OCI-LY1 (cell line): ENCODE measurements at regions not wholly inside any gene's neighbourhood (a gene's known extent, or its start where the extent isn't known, plus 50 kb on each side); places are given as distances from the start of the nearest gene placed in this dataset.
A peak's percentile ranks its signal among the peaks of the same experiment; 100 is the strongest.

ENCODE experiments used
- H2AFZ ChIP-seq: fragments of 200-600 bp; sonication (generic), shearing (Covaris generic); 2 replicates; pipeline ENCODE4 v1.6.0; 2014; ENCODE audit warnings: antibody characterized with exemption, mild to moderate bottlenecking, low read length
- H3F3A ChIP-seq: fragments of 200-600 bp; sonication (generic), shearing (Covaris generic); 2 replicates; pipeline ENCODE4 v1.6.0; 2014; ENCODE audit warnings: mild to moderate bottlenecking, antibody characterized with exemption, low read length, moderate library complexity; ENCODE audit not compliant: insufficient read depth
- H3K27ac ChIP-seq: fragments of 200-600 bp; sonication (generic); 2 replicates; pipeline ENCODE4 v1.5.1; 2014; ENCODE audit warnings: low read length, mixed run types, mild to moderate bottlenecking, low read depth; ENCODE audit not compliant: poor library complexity, severe bottlenecking
- H3K27me3 ChIP-seq: fragments of 200-600 bp; sonication (generic); 2 replicates; pipeline ENCODE4 v1.6.0; 2014; ENCODE audit warnings: antibody characterized with exemption, mild to moderate bottlenecking, low read length, moderate library complexity; ENCODE audit not compliant: insufficient read depth
- H3K36me3 ChIP-seq: fragments of 200-600 bp; sonication (generic); 2 replicates; pipeline ENCODE4 v1.6.1; 2014; ENCODE audit warnings: mild to moderate bottlenecking, antibody characterized with exemption, low read length, moderate library complexity, mixed read lengths; ENCODE audit not compliant: insufficient read depth
- H3K4me1 ChIP-seq: fragments of 200-600 bp; sonication (generic); 2 replicates; pipeline ENCODE4 v1.5.1; 2014; ENCODE audit warnings: mild to moderate bottlenecking, low read length, moderate library complexity; ENCODE audit not compliant: insufficient read depth, severe bottlenecking
- H3K4me2 ChIP-seq: fragments of 200-600 bp; sonication (generic), shearing (Covaris generic); 2 replicates; pipeline ENCODE4 v1.6.1; 2014; ENCODE audit warnings: low read length
- H3K4me3 ChIP-seq: fragments of 200-600 bp; sonication (generic); 2 replicates; pipeline ENCODE4 v1.5.1; 2014; ENCODE audit warnings: low read length, low read depth, mild to moderate bottlenecking, mixed read lengths; ENCODE audit not compliant: poor library complexity, severe bottlenecking
- H3K79me2 ChIP-seq: fragments of 200-600 bp; shearing (Covaris generic); 2 replicates; pipeline ENCODE4 v1.6.1; 2016; ENCODE audit warnings: mixed run types, low read length, mixed read lengths; ENCODE audit not compliant: insufficient read depth
- H3K9ac ChIP-seq: fragments of 200-600 bp; sonication (generic), shearing (Covaris generic); 2 replicates; pipeline ENCODE4 v1.6.1; 2014; ENCODE audit warnings: mild to moderate bottlenecking, low read length, mixed read lengths
- H3K9me2 ChIP-seq: fragments of 200-600 bp; sonication (generic), shearing (Covaris generic); 2 replicates; pipeline ENCODE4 v1.6.1; 2014; ENCODE audit warnings: low read depth, mild to moderate bottlenecking, low read length, mixed read lengths
- H3K9me3 ChIP-seq: fragments of 200-600 bp; shearing (Covaris generic); 2 replicates; pipeline ENCODE4 v1.6.1; 2014; ENCODE audit warnings: low read length, mixed read lengths
- H4K20me1 ChIP-seq: fragments of 200-600 bp; sonication (generic), shearing (Covaris generic); 2 replicates; pipeline ENCODE4 v1.6.0; 2016; ENCODE audit warnings: mild to moderate bottlenecking, low read length; ENCODE audit not compliant: insufficient read depth
- EZH2 ChIP-seq: fragments of 200-600 bp; sonication (generic), shearing (Covaris generic); IDR thresholded peaks from 2 replicates; pipeline ENCODE4 v1.8.0; 2017; ENCODE audit warnings: borderline replicate concordance, mixed run types, mild to moderate bottlenecking, antibody characterized with exemption, low read length, moderate library complexity, mixed read lengths
- TF ChIP-seq, protein P1 (sequence below): fragments of 200-600 bp; sonication (generic), shearing (Covaris generic); IDR thresholded peaks from 2 replicates; pipeline ENCODE4 v1.5.1; 2017; ENCODE audit warnings: mild to moderate bottlenecking, antibody characterized with exemption, low read length, moderate library complexity, mixed read lengths

DNA sequence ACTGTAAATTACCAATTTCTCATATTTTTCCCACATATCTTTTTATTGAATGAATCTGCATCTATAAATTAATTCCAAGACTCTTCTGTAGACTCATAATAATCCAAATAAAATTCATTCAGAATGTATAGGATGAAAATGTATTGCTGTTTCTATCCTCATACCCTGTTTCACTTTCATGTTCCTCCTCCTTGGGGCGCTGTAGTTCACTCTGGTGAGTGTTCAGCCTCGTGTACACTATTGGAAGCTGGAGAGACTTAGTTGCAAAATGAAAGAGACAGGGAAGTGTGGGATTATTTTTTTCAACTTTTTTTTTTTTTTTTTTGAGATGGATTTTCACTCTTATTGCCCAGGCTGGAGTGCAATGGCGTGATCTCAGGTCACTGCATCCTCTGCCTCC, 296.1 kb downstream of the TLL1 start:
- Histone ChIP-seq H3K79me2 (no peaks in the 10 kb centered on the region), H3K9me3 (no peaks in the 10 kb centered on the region), H3K4me1 (peaks cover 12% of the 10 kb centered on the region), H3K27ac (no peak overlapping the region), H3K4me2 (no peak overlapping the region), H3K4me3 (no peak overlapping the region), H3F3A (no peaks in the 10 kb centered on the region), H2AFZ (no peak overlapping the region), H3K9me2 (no peaks in the 10 kb centered on the region), H3K9ac (no peak overlapping the region), H3K36me3 (no peaks in the 10 kb centered on the region), H3K27me3 (no peaks in the 10 kb centered on the region), H4K20me1 (no peaks in the 10 kb centered on the region)
- TF ChIP-seq, protein P1, sequence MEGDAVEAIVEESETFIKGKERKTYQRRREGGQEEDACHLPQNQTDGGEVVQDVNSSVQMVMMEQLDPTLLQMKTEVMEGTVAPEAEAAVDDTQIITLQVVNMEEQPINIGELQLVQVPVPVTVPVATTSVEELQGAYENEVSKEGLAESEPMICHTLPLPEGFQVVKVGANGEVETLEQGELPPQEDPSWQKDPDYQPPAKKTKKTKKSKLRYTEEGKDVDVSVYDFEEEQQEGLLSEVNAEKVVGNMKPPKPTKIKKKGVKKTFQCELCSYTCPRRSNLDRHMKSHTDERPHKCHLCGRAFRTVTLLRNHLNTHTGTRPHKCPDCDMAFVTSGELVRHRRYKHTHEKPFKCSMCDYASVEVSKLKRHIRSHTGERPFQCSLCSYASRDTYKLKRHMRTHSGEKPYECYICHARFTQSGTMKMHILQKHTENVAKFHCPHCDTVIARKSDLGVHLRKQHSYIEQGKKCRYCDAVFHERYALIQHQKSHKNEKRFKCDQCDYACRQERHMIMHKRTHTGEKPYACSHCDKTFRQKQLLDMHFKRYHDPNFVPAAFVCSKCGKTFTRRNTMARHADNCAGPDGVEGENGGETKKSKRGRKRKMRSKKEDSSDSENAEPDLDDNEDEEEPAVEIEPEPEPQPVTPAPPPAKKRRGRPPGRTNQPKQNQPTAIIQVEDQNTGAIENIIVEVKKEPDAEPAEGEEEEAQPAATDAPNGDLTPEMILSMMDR = peak; percentile 57
- no peak for TF ChIP-seq EZH2

DNA sequence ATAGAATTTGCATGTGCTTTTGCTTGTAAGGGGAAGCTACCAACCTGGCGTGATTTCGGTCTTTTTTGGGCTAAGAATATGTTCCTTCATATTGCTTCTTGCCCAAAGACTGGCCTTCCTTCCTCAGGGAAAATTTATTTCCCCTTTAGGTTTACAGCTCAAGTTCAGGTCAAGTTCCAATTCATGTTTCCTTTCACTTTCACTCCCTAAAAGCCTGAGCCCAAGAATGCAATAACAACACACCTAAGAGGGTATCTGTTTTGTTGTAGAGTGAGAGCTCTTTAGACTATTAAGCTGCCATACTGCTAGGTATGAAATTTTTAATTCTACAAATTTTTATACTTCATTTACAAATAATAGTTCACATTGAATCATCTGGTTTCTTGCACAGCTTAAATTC, 299.6 kb downstream of the TLL1 start:
- H3K4me1 ChIP-seq = peaks cover 33% of the 10 kb centered on the region
- H2AFZ ChIP-seq = no peak overlapping the region
- H3K27ac ChIP-seq = no peak overlapping the region
- H3K36me3 ChIP-seq = no peaks in the 10 kb centered on the region
- no peaks in the 10 kb centered on the region for H3K9me3 ChIP-seq
- no peaks in the 10 kb centered on the region for H4K20me1 ChIP-seq
- no peaks in the 10 kb centered on the region for H3K9me2 ChIP-seq
- TF ChIP-seq EZH2 = no peak
- H3K79me2 ChIP-seq = no peaks in the 10 kb centered on the region
- H3K4me2 ChIP-seq = 0 out of 2 replicates have a peak overlapping the region, but pooled peaks have one; percentile 19
- no peak overlapping the region for H3K9ac ChIP-seq
- H3K27me3 ChIP-seq = no peaks in the 10 kb centered on the region
- no peaks in the 10 kb centered on the region for H3F3A ChIP-seq
- no peak overlapping the region for H3K4me3 ChIP-seq

DNA sequence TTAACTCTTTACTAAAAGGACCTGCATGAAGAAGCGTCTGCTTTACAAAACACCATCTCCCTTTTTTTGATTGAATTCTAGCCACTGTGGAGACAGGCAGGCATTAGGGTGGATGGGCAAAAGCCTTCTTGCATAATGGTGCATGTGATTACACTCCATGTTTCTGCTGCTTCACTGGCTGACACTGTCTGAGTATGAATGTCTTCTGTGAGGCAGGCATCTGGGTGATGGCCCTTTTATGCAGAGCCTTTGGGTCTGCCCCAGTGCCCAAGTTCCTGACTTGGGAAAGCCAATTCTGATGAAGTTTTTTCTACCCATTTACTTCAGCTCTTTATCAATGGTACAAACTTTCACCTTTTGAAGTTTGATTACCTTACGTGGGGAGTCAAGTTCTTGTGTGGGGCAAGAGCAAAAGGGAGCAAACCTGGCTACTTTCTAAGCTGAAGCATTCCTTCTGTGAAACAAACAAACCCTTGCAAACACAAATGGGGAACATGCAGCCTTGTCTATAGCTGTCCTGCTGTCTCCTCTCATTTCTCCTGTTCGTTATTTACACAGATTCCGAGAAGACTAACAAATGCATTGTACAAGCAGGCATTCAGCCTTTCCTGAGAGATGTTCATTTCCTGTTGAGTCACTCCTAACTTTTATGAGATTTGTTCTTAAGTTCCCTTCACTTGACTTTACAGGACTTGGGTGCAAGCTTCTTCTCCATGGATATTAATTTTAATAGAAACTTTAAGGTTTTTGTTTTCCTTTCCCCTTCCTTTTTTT, 301.9 kb downstream of the TLL1 start:
- H4K20me1 ChIP-seq = no peaks in the 10 kb centered on the region
- H3K4me2 ChIP-seq = no peak overlapping the region
- no peaks in the 10 kb centered on the region for H3K27me3 ChIP-seq
- no peak overlapping the region for H3K9ac ChIP-seq
- H3K79me2 ChIP-seq = no peaks in the 10 kb centered on the region
- no peaks in the 10 kb centered on the region for H3K9me2 ChIP-seq
- H3K4me3 ChIP-seq = no peak overlapping the region
- TF ChIP-seq EZH2 = no peak
- TF ChIP-seq, protein P1 = no peak
- H2AFZ ChIP-seq = no peak overlapping the region
- H3K9me3 ChIP-seq = no peaks in the 10 kb centered on the region
- H3K4me1 ChIP-seq = peaks cover 33% of the 10 kb centered on the region
- H3F3A ChIP-seq = no peaks in the 10 kb centered on the region
- no peaks in the 10 kb centered on the region for H3K36me3 ChIP-seq
- no peak overlapping the region for H3K27ac ChIP-seq

DNA sequence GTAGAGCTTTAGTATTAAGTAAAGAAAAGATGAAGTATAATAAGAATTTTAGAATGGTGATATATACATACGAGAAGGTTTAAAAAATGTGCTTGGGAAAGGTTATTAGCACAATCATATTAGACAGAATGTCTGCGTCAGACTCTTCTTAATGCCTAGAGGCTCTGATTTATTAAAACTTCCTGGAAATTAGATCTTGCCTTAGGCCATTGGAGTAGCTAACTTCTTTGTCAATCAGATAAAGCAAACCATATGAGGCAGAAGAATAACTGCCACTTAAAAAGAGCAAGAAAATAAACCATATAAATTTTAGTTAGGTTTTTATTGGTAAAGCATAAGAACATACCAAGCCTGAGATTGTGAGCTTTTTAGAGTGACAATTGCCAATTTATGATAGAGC, 309.1 kb downstream of the TLL1 start:
- H3F3A ChIP-seq = no peaks in the 10 kb centered on the region
- H2AFZ ChIP-seq = no peak overlapping the region
- H3K27ac ChIP-seq = no peak overlapping the region
- H3K36me3 ChIP-seq = no peaks in the 10 kb centered on the region
- no peak overlapping the region for H3K4me2 ChIP-seq
- no peak overlapping the region for H3K4me3 ChIP-seq
- H3K4me1 ChIP-seq = peaks cover 4% of the 10 kb centered on the region
- TF ChIP-seq, protein P1 = no peak
- no peak for TF ChIP-seq EZH2
- no peak overlapping the region for H3K9ac ChIP-seq
- no peaks in the 10 kb centered on the region for H3K79me2 ChIP-seq
- no peaks in the 10 kb centered on the region for H3K27me3 ChIP-seq
- H3K9me3 ChIP-seq = no peaks in the 10 kb centered on the region
- H3K9me2 ChIP-seq = no peaks in the 10 kb centered on the region
- H4K20me1 ChIP-seq = no peaks in the 10 kb centered on the region
